ENCODE measurements at regions not wholly inside any gene's neighbourhood (a gene's known extent, or its start where the extent isn't known, plus 50 kb on each side); places are given as distances from the start of the nearest gene placed in this dataset.

- H3K9ac ChIP-seq (ENCODE audit: insufficient read depth in 1 of 2, low read depth in 2 of 2, low read length in 2 of 2): no peak overlapping the region
- no peaks in the 10 kb centered on the region for H3K79me2 ChIP-seq (ENCODE audit: control insufficient read depth, insufficient read depth, low read length)
- BruUV-seq (replicated peaks): no TSS peak
- no peak overlapping the region for H2AFZ ChIP-seq (ENCODE audit: low read depth, low read length)
- WGBS (ENCODE audit: insufficient coverage, low coverage, missing lambda C conversion rate): 0% methylated on average over 4 of the region's 4 CpGs
- no peak for DNase-seq (ENCODE audit: extremely low read depth in 1 of 4, low spot score in 3 of 4)
- CTCF ChIA-PET (ENCODE audit: low intra/inter-chr PET ratio): no interaction called here
- H3K4me3 ChIP-seq: no peak overlapping the region
- no peak overlapping the region for H3K27ac ChIP-seq (ENCODE audit: extremely low read depth, low read depth, low read length)
- no peak for TF ChIP-seq PCBP1 (IDR thresholded peaks at IDR 0.05; ENCODE audit: low read depth, low read length, poor library complexity, severe bottlenecking)
- no peaks in the 10 kb centered on the region for H4K20me1 ChIP-seq (replicated peaks; ENCODE audit: control insufficient read depth, insufficient read depth, low read length)
- no peaks in the 10 kb centered on the region for H3K4me1 ChIP-seq (replicated peaks in 1 of 2; ENCODE audit: control insufficient read depth in 2 of 2, insufficient read depth in 2 of 2, low read length in 2 of 2)
- FAIRE-seq: no peak
- no peak overlapping the region for H3K4me2 ChIP-seq (ENCODE audit: insufficient read depth, low read length)
- ATAC-seq: no peak
- H3K36me3 ChIP-seq (ENCODE audit: control insufficient read depth, insufficient read depth, low read length): no peaks in the 10 kb centered on the region
- H3K9me1 ChIP-seq (ENCODE audit: control insufficient read depth, insufficient read depth, low read length): no peaks in the 10 kb centered on the region
- intact Hi-C loops (cut with micrococcal nuclease) (no loop called here), in situ Hi-C loops (cut with MboI) (no loop called here)
- peaks cover 0 to 19% of the 10 kb centered on the region in 2 experiments; a peak in 2 of 5 replicates for H3K27me3 ChIP-seq (ENCODE audit: control insufficient read depth in 2 of 2, insufficient read depth in 2 of 2, low read length in 2 of 2)
- POLR2A ChIA-PET: no interaction called here
- no peaks in the 10 kb centered on the region for H3K9me3 ChIP-seq (replicated peaks; ENCODE audit: control insufficient read depth, insufficient read depth, low read depth, low read length)
Measured at GRCh38 chr10:84596585-84596984, 268.2 kb downstream of the CCSER2 start.

GRCh38 chr10:84599254-84599653, 270.9 kb downstream of the CCSER2 start:
- CTCF ChIA-PET (ENCODE audit: low intra/inter-chr PET ratio): interaction anchor here (0.7 kb wide), 1 partner anchor 9 kb away, joined by 4 read pairs; no protein-coding TSS in a partner anchor
- in situ Hi-C loops (cut with MboI): no loop called here

More at GRCh38 chr10:84599254-84599653, 270.9 kb downstream of the CCSER2 start:
- Histone ChIP-seq H3K27ac (ENCODE audit: extremely low read depth, low read depth, low read length) (no peak overlapping the region), H3K79me2 (ENCODE audit: control insufficient read depth, insufficient read depth, low read length) (no peaks in the 10 kb centered on the region), H3K4me3 (no peak overlapping the region), H3K36me3 (ENCODE audit: control insufficient read depth, insufficient read depth, low read length) (no peaks in the 10 kb centered on the region), H2AFZ (ENCODE audit: low read depth, low read length) (no peak overlapping the region), H3K9ac (ENCODE audit: insufficient read depth in 1 of 2, low read depth in 2 of 2, low read length in 2 of 2) (no peak overlapping the region), H4K20me1 (replicated peaks; ENCODE audit: control insufficient read depth, insufficient read depth, low read length) (no peaks in the 10 kb centered on the region), H3K4me1 (replicated peaks in 1 of 2; ENCODE audit: control insufficient read depth in 2 of 2, insufficient read depth in 2 of 2, low read length in 2 of 2) (no peaks in the 10 kb centered on the region), H3K9me1 (ENCODE audit: control insufficient read depth, insufficient read depth, low read length) (no peaks in the 10 kb centered on the region), H3K27me3 (ENCODE audit: control insufficient read depth in 2 of 2, insufficient read depth in 2 of 2, low read length in 2 of 2) (peaks cover 0 to 27% of the 10 kb centered on the region in 2 experiments; a peak in 2 of 5 replicates), H3K4me2 (ENCODE audit: insufficient read depth, low read length) (no peak overlapping the region), H3K9me3 (replicated peaks; ENCODE audit: control insufficient read depth, insufficient read depth, low read depth, low read length) (no peaks in the 10 kb centered on the region)
- TF ChIP-seq CTCF (IDR thresholded peaks at IDR 0.05 in 2 of 3, conservative IDR thresholded peaks at IDR 0.05 in 1 of 3; ENCODE audit: insufficient read depth in 2 of 3, low read depth in 1 of 3, low read length in 3 of 3) (0 out of 6 replicates have a peak, but pooled peaks of 2 of the 3 experiments have one; percentile 17 to 29), ZFP91 (CRISPR knock-in tag; IDR thresholded peaks at IDR 0.05) (no peak)
- POLR2A ChIA-PET: no interaction called here
- no TSS peak for BruUV-seq (replicated peaks)
- 0% methylated on average over 2 of the region's 2 CpGs for WGBS (ENCODE audit: insufficient coverage, low coverage, missing lambda C conversion rate)
- DNase-seq (ENCODE audit: extremely low read depth in 1 of 4, low spot score in 3 of 4) (peak in 1 of 4 experiments; percentile 31), FAIRE-seq (no peak), ATAC-seq (no peak; the same call in 2 of the 3 replicates)
- intact Hi-C loops (cut with micrococcal nuclease): no loop called here

Data from K562 (cell line).